HFF-Myc (cell line): ENCODE measurements at regions not wholly inside any gene's neighbourhood (a gene's known extent, or its start where the extent isn't known, plus 50 kb on each side); places are given as distances from the start of the nearest gene placed in this dataset.

Experiments
- DNase-seq: peaks from one replicate; pipeline ENCODE4 v3.0.0-alpha.2; 2011; ENCODE audit warnings: low read depth; ENCODE audit errors: extremely low read depth
- H3K4me3 ChIP-seq: replicated peaks from 2 replicates; pipeline ENCODE4 v1.5.1; 2011; ENCODE audit warnings: low read depth, mild to moderate bottlenecking, control low read depth, low read length
- TF ChIP-seq, protein P1 (sequence below): IDR thresholded peaks from 2 replicates; pipeline ENCODE4 v1.5.1; 2012; ENCODE audit warnings: mild to moderate bottlenecking, low read depth, low read length, control low read depth; ENCODE audit errors: missing control alignments

DNA sequence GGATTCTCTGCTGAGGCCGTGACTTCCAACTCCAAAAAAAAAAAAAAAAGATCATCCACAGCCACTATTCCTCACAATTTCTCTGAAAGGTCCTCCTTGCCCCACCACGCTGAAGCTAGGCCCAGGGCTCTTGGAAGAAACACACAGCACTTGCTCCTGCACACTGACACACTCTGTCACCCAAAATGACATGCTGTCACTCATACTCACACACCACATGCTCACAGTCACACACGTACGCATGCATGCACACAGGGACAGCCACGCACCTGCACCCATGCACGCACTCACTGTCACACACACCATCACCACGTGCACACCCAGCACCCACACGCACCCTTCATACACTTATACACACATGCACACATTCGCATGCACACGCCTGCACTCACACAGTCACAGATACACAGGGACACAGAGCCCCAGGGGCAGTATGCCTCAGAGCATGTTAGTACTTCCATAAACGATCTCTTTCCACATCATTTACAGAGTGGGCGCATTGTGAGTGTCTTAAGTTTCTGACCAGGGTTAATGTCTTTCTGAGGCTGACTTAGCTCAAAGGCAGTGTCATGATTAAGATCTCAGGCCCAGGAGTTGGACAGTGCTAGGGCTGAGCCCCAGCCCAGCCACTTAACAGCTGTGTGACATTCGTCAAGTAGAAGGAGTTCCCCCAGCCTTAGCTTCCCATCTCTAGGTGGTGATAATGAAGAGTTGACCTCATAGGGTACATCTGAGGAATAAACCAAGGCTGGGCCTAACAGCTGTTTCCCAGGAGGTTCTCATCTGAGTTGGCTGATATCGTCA is 93.4 kb downstream of the GLI2 start:
- DNase-seq, result no peak
- no peak overlapping the region for H3K4me3 ChIP-seq
- TF ChIP-seq, protein P1, sequence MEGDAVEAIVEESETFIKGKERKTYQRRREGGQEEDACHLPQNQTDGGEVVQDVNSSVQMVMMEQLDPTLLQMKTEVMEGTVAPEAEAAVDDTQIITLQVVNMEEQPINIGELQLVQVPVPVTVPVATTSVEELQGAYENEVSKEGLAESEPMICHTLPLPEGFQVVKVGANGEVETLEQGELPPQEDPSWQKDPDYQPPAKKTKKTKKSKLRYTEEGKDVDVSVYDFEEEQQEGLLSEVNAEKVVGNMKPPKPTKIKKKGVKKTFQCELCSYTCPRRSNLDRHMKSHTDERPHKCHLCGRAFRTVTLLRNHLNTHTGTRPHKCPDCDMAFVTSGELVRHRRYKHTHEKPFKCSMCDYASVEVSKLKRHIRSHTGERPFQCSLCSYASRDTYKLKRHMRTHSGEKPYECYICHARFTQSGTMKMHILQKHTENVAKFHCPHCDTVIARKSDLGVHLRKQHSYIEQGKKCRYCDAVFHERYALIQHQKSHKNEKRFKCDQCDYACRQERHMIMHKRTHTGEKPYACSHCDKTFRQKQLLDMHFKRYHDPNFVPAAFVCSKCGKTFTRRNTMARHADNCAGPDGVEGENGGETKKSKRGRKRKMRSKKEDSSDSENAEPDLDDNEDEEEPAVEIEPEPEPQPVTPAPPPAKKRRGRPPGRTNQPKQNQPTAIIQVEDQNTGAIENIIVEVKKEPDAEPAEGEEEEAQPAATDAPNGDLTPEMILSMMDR, result no peak

GRCh38 chr2:120829633-120830025 is 94.0 kb downstream of the GLI2 start:
- H3K4me3 ChIP-seq, result no peak overlapping the region
- no peak for DNase-seq
- TF ChIP-seq, protein P1, result no peak

GRCh38 chr2:120830096-120830830 is 94.6 kb downstream of the GLI2 start:
- TF ChIP-seq, protein P1, result no peak
- no peak overlapping the region for H3K4me3 ChIP-seq
- no peak for DNase-seq

DNA sequence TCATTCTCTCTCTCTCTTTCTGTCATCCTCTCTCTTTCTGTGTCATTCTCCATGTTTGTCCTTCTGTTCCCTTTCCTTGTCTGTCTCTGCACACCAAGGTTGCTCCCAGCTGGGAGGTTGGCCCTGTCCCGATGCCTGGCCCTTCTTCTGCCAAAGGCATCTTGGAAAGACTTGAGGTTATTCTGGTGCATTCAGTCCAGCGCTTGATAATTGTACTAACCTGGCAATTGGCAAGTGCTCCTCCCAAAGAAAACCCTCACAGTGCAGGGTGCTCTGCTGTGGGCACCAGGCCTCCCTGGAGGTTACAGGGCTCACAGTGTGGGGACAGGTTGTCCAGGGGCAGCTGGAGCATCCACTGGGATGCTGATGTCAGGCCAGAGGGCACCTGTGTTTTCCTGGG is 95.4 kb downstream of the GLI2 start:
- TF ChIP-seq, protein P1, result no peak
- no peak overlapping the region for H3K4me3 ChIP-seq

DNA sequence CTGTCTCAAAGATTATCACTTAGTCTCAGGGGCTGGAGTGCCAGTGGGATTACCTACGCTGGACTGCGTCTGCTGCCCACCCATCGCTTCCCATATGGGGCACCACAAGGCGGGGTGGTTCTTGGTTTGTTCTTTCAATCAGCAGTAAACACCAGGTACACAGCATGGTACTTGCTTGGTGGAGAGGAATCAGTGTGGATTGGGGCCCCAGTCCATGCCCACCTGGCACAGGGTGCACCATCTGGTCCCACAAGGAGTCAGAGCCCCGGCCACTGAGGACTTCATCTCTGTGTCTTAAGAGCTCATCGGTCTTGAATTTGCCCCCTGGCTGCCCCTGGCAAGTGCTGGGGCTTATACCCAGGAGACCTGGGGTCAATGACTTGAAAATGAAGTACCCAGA is 96.2 kb downstream of the GLI2 start:
- no peak for DNase-seq
- H3K4me3 ChIP-seq, result no peak overlapping the region
- TF ChIP-seq, protein P1, result no peak

More for the DNA sequence above, 95.4 kb downstream of the GLI2 start:
- no peak for DNase-seq

- no peak for DNase-seq
- TF ChIP-seq, protein P1, result no peak
- no peak overlapping the region for H3K4me3 ChIP-seq
Measured at GRCh38 chr2:120832296-120833070, 96.8 kb downstream of the GLI2 start.
